ENCODE measurements at regions not wholly inside any gene's neighbourhood (a gene's known extent, or its start where the extent isn't known, plus 50 kb on each side); places are given as distances from the start of the nearest gene placed in this dataset.

GRCh38 chr4:57425610-57426009, 315.4 kb upstream of the IGFBP7 start:
- DNase-seq (ENCODE audit: low read depth in 2 of 2) = no peak

GRCh38 chr4:57424232-57424897, 314.2 kb upstream of the IGFBP7 start:
- no peak for DNase-seq (ENCODE audit: low read depth in 2 of 2)

GRCh38 chr4:57418133-57418532, 307.9 kb upstream of the IGFBP7 start:
- DNase-seq (ENCODE audit: low read depth in 2 of 2) = no peak

- no peak for DNase-seq (ENCODE audit: low read depth in 2 of 2)
Measured at GRCh38 chr4:57412259-57413054, 302.3 kb upstream of the IGFBP7 start.

GRCh38 chr4:57410331-57411052, 300.3 kb upstream of the IGFBP7 start:
- no peak for DNase-seq (ENCODE audit: low read depth in 2 of 2)

GRCh38 chr4:57405359-57405758, 295.2 kb upstream of the IGFBP7 start:
- no peak for DNase-seq (ENCODE audit: low read depth in 2 of 2)

- DNase-seq (ENCODE audit: low read depth in 2 of 2) = no peak
Measured at GRCh38 chr4:57404483-57404882, 294.3 kb upstream of the IGFBP7 start.

GRCh38 chr4:57403591-57403990, 293.4 kb upstream of the IGFBP7 start:
- DNase-seq (ENCODE audit: low read depth in 2 of 2) = no peak

GRCh38 chr4:57401586-57401985, 291.4 kb upstream of the IGFBP7 start:
- no peak for DNase-seq (ENCODE audit: low read depth in 2 of 2)

- no peak for DNase-seq (ENCODE audit: low read depth in 2 of 2)
Measured at GRCh38 chr4:57378766-57379165, 268.6 kb upstream of the IGFBP7 start.

GRCh38 chr4:57374866-57375595, 264.8 kb upstream of the IGFBP7 start:
- no peak for DNase-seq (ENCODE audit: low read depth in 2 of 2)

- no peak for DNase-seq (ENCODE audit: low read depth in 2 of 2)
Measured at GRCh38 chr4:57373991-57374390, 263.8 kb upstream of the IGFBP7 start.

GRCh38 chr4:57371671-57372070, 261.5 kb upstream of the IGFBP7 start:
- DNase-seq (ENCODE audit: low read depth in 2 of 2) = no peak

GRCh38 chr4:57370691-57371090, 260.5 kb upstream of the IGFBP7 start:
- no peak for DNase-seq (ENCODE audit: low read depth in 2 of 2)

GRCh38 chr4:57369446-57369845, 259.3 kb upstream of the IGFBP7 start:
- no peak for DNase-seq (ENCODE audit: low read depth in 2 of 2)

GRCh38 chr4:57364255-57364654, 254.1 kb upstream of the IGFBP7 start:
- DNase-seq (ENCODE audit: low read depth in 2 of 2) = no peak

GRCh38 chr4:57363346-57363745, 253.2 kb upstream of the IGFBP7 start:
- DNase-seq (ENCODE audit: low read depth in 2 of 2) = no peak

- DNase-seq (ENCODE audit: low read depth in 2 of 2) = no peak
Measured at GRCh38 chr4:57360681-57361080, 250.5 kb upstream of the IGFBP7 start.

GRCh38 chr4:57355101-57355665, 245.0 kb upstream of the IGFBP7 start:
- no peak for DNase-seq (ENCODE audit: low read depth in 2 of 2)

- no peak for DNase-seq (ENCODE audit: low read depth in 2 of 2)
Measured at GRCh38 chr4:57351731-57352130, 241.5 kb upstream of the IGFBP7 start.

- no peak for DNase-seq (ENCODE audit: low read depth in 2 of 2)
Measured at GRCh38 chr4:57344296-57344695, 234.1 kb upstream of the IGFBP7 start.

GRCh38 chr4:57342411-57342810, 232.2 kb upstream of the IGFBP7 start:
- no peak for DNase-seq (ENCODE audit: low read depth in 2 of 2)
